Calu3 (cell line): ENCODE measurements at regions not wholly inside any gene's neighbourhood (a gene's known extent, or its start where the extent isn't known, plus 50 kb on each side); places are given as distances from the start of the nearest gene placed in this dataset.
"Not testable (repeated sequence)": the region's sequence is repeated elsewhere in the genome, so short reads cannot be mapped to it uniquely, and the experiment has no call there.

Experiments used
- BruUV-seq: library from RNA; stranded (reverse); fragments of 400-500 nt; replicated peaks from 2 replicates; lab custom pipeline; 2021; lab: Mats Ljungman, UMichigan
- CTCF ChIA-PET: fragments of 300-600 bp; sonication (Branson Sonifier 250); formaldehyde crosslinking; loops from one replicate; lab custom pipeline; 2022; ENCODE audit warnings: antibody characterized with exemption; lab: Charles Lee
- DNase-seq: peaks from one replicate; pipeline ENCODE4 v3.0.0; 2022
- H3K27ac Mint-ChIP-seq: one replicate; pipeline ENCODE4 v1.8.0; 2022; ENCODE audit warnings: mixed read lengths; ENCODE audit not compliant: unreplicated experiment
- H3K27me3 Mint-ChIP-seq: one replicate; pipeline ENCODE4 v1.8.0; 2022; ENCODE audit warnings: mixed read lengths; ENCODE audit not compliant: unreplicated experiment
- H3K36me3 Mint-ChIP-seq: one replicate; pipeline ENCODE4 v1.8.0; 2022; ENCODE audit warnings: mild to moderate bottlenecking, moderate library complexity, mixed read lengths; ENCODE audit not compliant: insufficient read depth, unreplicated experiment
- H3K4me1 Mint-ChIP-seq: one replicate; pipeline ENCODE4 v1.8.0; 2022; ENCODE audit warnings: mild to moderate bottlenecking, low read depth, mixed read lengths; ENCODE audit not compliant: unreplicated experiment
- H3K4me3 Mint-ChIP-seq: one replicate; pipeline ENCODE4 v1.8.0; 2022; ENCODE audit warnings: mild to moderate bottlenecking, low read depth, moderate library complexity, mixed read lengths; ENCODE audit not compliant: unreplicated experiment
- H3K9me3 Mint-ChIP-seq: one replicate; pipeline ENCODE4 v1.8.0; 2022; ENCODE audit warnings: low read depth, mixed read lengths; ENCODE audit not compliant: unreplicated experiment
- CTCF ChIP-seq: fragments of 200-600 bp; IDR thresholded peaks from one replicate; pipeline ENCODE4 v1.8.0; 2022; ENCODE audit warnings: antibody characterized with exemption; ENCODE audit not compliant: unreplicated experiment
- intact Hi-C: fragments of 100-400 bp; cut with micrococcal nuclease; formaldehyde crosslinking; loops from one replicate; pipeline ENCODE4 v1.10.0; 2022; ENCODE audit not compliant: unreplicated experiment

- DNase-seq: no peak
- intact Hi-C loops: no loop called here
- Mint-ChIP-seq H3K27me3 (no peaks in the 10 kb centered on the region), H3K4me1 (no peaks in the 10 kb centered on the region), H3K27ac (no peak overlapping the region), H3K36me3 (no peaks in the 10 kb centered on the region), H3K4me3 (no peak overlapping the region), H3K9me3 (peaks cover 10% of the 10 kb centered on the region)
- CTCF ChIA-PET: no interaction called here
- no TSS peak for BruUV-seq
- no peak for TF ChIP-seq CTCF
These were observed 120.7 kb downstream of the ZNF429 start for GRCh38 chr19:21626091-21626490.

DNA sequence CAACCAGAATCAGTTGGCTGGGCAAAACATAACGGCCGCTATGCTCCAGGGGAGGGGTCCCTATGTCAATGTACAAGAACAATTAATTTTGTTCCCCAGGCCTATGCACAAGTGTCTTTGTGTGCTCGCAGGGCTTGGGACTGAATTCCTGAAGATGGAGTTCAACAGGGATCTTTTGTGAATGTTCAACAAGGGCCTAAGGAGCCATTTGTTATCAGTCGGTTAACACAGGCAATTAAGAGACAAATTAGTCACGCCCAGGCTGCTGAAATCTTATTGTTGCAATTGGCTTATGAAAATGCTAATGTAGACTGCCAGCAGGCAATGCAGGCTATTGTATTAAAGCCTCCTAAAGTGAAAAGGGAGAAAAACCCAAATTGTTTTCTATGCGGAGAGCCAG, 117.5 kb downstream of the ZNF429 start:
- intact Hi-C loops: no loop called here

DNA sequence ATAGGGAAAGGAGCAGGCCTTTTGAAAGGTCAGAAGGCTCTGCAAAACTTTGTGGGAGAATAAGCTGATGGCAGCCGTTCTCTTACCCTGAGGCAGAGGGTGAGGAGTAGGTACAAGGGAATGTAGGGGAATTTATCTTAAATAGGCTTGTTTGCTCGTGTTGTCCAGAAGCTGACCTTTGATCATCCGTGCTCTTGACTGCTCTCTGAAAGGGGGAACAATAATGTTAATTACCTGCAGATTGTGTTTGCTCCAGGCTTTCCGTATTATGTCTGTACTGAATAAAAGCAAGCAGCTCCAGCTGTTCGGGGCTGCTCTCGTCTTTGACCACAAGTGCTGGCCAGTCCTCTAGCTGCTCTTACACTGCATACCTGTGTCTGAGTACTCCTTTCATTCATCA, 116.3 kb downstream of the ZNF429 start:
- Mint-ChIP-seq H3K4me3 (no peak overlapping the region), H3K4me1 (no peaks in the 10 kb centered on the region), H3K36me3 (no peaks in the 10 kb centered on the region), H3K9me3 (peaks cover 7% of the 10 kb centered on the region), H3K27ac (no peak overlapping the region), H3K27me3 (no peaks in the 10 kb centered on the region)
- no TSS peak for BruUV-seq
- intact Hi-C loops: no loop called here
- CTCF ChIA-PET: no interaction called here
- TF ChIP-seq CTCF: no peak
- DNase-seq: no peak

More for the DNA sequence above, 117.5 kb downstream of the ZNF429 start:
- CTCF ChIA-PET: no interaction called here
- Mint-ChIP-seq H3K27ac (no peak overlapping the region), H3K4me3 (no peak overlapping the region), H3K4me1 (no peaks in the 10 kb centered on the region), H3K9me3 (peaks cover 7% of the 10 kb centered on the region), H3K36me3 (no peaks in the 10 kb centered on the region), H3K27me3 (no peaks in the 10 kb centered on the region)
- no TSS peak for BruUV-seq
- DNase-seq: no peak
- no peak for TF ChIP-seq CTCF

GRCh38 chr19:21617740-21618339, 112.4 kb downstream of the ZNF429 start:
- CTCF ChIA-PET: interaction anchor here (0.9 kb wide), 1 partner anchor 50 kb away, joined by 3 read pairs; no protein-coding TSS in a partner anchor
- intact Hi-C loops: no loop called here
- BruUV-seq: no TSS peak
- Mint-ChIP-seq H3K27me3 (no peaks in the 10 kb centered on the region), H3K27ac (no peak overlapping the region), H3K36me3 (no peaks in the 10 kb centered on the region), H3K4me3 (no peak overlapping the region), H3K9me3 (peaks cover 6% of the 10 kb centered on the region), H3K4me1 (no peaks in the 10 kb centered on the region)
- no peak for DNase-seq
- TF ChIP-seq CTCF: no peak

DNA sequence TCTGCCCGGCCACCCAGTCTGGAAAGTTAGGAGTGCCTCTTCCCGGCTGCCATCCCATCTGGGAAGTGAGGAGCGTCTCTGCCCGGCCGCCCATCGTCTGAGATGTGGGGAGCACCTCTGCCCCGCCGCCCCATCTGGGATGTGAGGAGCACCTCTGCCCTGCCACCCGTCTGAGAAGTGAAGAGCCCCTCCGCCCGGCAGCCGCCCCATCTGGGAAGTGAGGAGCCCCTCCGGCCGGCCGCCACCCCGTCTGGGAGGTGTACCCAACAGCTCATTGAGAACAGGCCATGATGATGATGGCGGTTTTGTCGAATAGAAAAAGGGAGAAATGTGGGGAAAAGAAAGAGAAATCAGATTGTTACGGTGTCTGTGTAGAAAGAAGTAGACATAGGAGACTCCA, 109.4 kb downstream of the ZNF429 start:
- H3K4me1 Mint-ChIP-seq, H3K9me3 Mint-ChIP-seq, H3K27me3 Mint-ChIP-seq, H3K27ac Mint-ChIP-seq, BruUV-seq, H3K4me3 Mint-ChIP-seq, H3K36me3 Mint-ChIP-seq, intact Hi-C loops, DNase-seq, CTCF ChIA-PET: not testable (repeated sequence)

- intact Hi-C loops, CTCF ChIA-PET: not testable (repeated sequence)
These were observed 107.8 kb downstream of the ZNF429 start for GRCh38 chr19:21613201-21613600.

More at GRCh38 chr19:21613201-21613600, 107.8 kb downstream of the ZNF429 start:
- not testable (repeated sequence) for DNase-seq, H3K27me3 Mint-ChIP-seq, H3K27ac Mint-ChIP-seq, H3K36me3 Mint-ChIP-seq, BruUV-seq, H3K4me3 Mint-ChIP-seq, H3K4me1 Mint-ChIP-seq, H3K9me3 Mint-ChIP-seq
